ENCODE measurements at regions not wholly inside any gene's neighbourhood (a gene's known extent, or its start where the extent isn't known, plus 50 kb on each side); places are given as distances from the start of the nearest gene placed in this dataset.

- no peaks in the 10 kb centered on the region for H3K27me3 ChIP-seq (ENCODE audit: low read length)
These were observed 132.7 kb upstream of the EEA1 start for GRCh38 chr12:93061473-93062419.

GRCh38 chr12:93065896-93066295 is 136.8 kb upstream of the EEA1 start:
- TF ChIP-seq CTCF (IDR thresholded peaks at IDR 0.05; ENCODE audit: insufficient read depth, low read length, poor library complexity, severe bottlenecking), result no peak
- TF ChIP-seq EZH2phosphoT487 (conservative IDR thresholded peaks at IDR 0.05; ENCODE audit: low read length), result no peak
- Histone ChIP-seq H3K27me3 (ENCODE audit: low read length) (no peaks in the 10 kb centered on the region), H3K9me3 (ENCODE audit: insufficient read depth, low read length) (no peaks in the 10 kb centered on the region), H3K36me3 (ENCODE audit: low read length) (no peaks in the 10 kb centered on the region), H3K79me2 (ENCODE audit: insufficient read depth, low read length) (no peaks in the 10 kb centered on the region), H4K20me1 (ENCODE audit: low read depth, low read length) (no peaks in the 10 kb centered on the region), H2AFZ (ENCODE audit: low read depth, low read length, severe bottlenecking) (no peak overlapping the region), H3K9me2 (replicated peaks; ENCODE audit: insufficient read depth, low read length) (no peaks in the 10 kb centered on the region), H3K4me2 (ENCODE audit: low read depth, low read length, poor library complexity, severe bottlenecking) (no peak overlapping the region), H3K27ac (ENCODE audit: low read depth, low read length) (no peak overlapping the region), H3F3A (ENCODE audit: insufficient read depth) (no peaks in the 10 kb centered on the region), H3K4me3 (ENCODE audit: insufficient read depth, low read length, poor library complexity, severe bottlenecking) (no peak overlapping the region), H3K9ac (ENCODE audit: low read length) (no peak overlapping the region)

More at GRCh38 chr12:93061473-93062419, 132.7 kb upstream of the EEA1 start:
- Histone ChIP-seq H3K9me3 (ENCODE audit: insufficient read depth, low read length) (no peaks in the 10 kb centered on the region), H3K9me2 (replicated peaks; ENCODE audit: insufficient read depth, low read length) (no peaks in the 10 kb centered on the region), H3K4me3 (ENCODE audit: insufficient read depth, low read length, poor library complexity, severe bottlenecking) (no peak overlapping the region), H3K79me2 (ENCODE audit: insufficient read depth, low read length) (no peaks in the 10 kb centered on the region), H3K36me3 (ENCODE audit: low read length) (no peaks in the 10 kb centered on the region), H4K20me1 (ENCODE audit: low read depth, low read length) (no peaks in the 10 kb centered on the region), H3K9ac (ENCODE audit: low read length) (no peak overlapping the region), H3F3A (ENCODE audit: insufficient read depth) (no peaks in the 10 kb centered on the region), H2AFZ (ENCODE audit: low read depth, low read length, severe bottlenecking) (no peak overlapping the region), H3K4me2 (ENCODE audit: low read depth, low read length, poor library complexity, severe bottlenecking) (no peak overlapping the region), H3K27ac (ENCODE audit: low read depth, low read length) (no peak overlapping the region)
- TF ChIP-seq CTCF (IDR thresholded peaks at IDR 0.05; ENCODE audit: insufficient read depth, low read length, poor library complexity, severe bottlenecking), result no peak
- TF ChIP-seq EZH2phosphoT487 (conservative IDR thresholded peaks at IDR 0.05; ENCODE audit: low read length), result no peak

- no peak overlapping the region for H3K4me2 ChIP-seq (ENCODE audit: low read depth, low read length, poor library complexity, severe bottlenecking)
- H3F3A ChIP-seq (ENCODE audit: insufficient read depth), result no peaks in the 10 kb centered on the region
- H3K9me3 ChIP-seq (ENCODE audit: insufficient read depth, low read length), result no peaks in the 10 kb centered on the region
- no peak overlapping the region for H3K9ac ChIP-seq (ENCODE audit: low read length)
- H3K79me2 ChIP-seq (ENCODE audit: insufficient read depth, low read length), result no peaks in the 10 kb centered on the region
- no peak for TF ChIP-seq EZH2phosphoT487 (conservative IDR thresholded peaks at IDR 0.05; ENCODE audit: low read length)
- no peak for TF ChIP-seq CTCF (IDR thresholded peaks at IDR 0.05; ENCODE audit: insufficient read depth, low read length, poor library complexity, severe bottlenecking)
- no peaks in the 10 kb centered on the region for H3K9me2 ChIP-seq (replicated peaks; ENCODE audit: insufficient read depth, low read length)
- no peaks in the 10 kb centered on the region for H3K27me3 ChIP-seq (ENCODE audit: low read length)
- no peaks in the 10 kb centered on the region for H4K20me1 ChIP-seq (ENCODE audit: low read depth, low read length)
- H3K4me3 ChIP-seq (ENCODE audit: insufficient read depth, low read length, poor library complexity, severe bottlenecking), result no peak overlapping the region
- H3K27ac ChIP-seq (ENCODE audit: low read depth, low read length), result no peak overlapping the region
- H2AFZ ChIP-seq (ENCODE audit: low read depth, low read length, severe bottlenecking), result no peak overlapping the region
- no peaks in the 10 kb centered on the region for H3K36me3 ChIP-seq (ENCODE audit: low read length)
These were observed 143.2 kb upstream of the EEA1 start for GRCh38 chr12:93072340-93072739.

Data from SU-DHL-6 (cell line).